Urinary bladder (tissue), 3 donors: ENCODE measurements at regions not wholly inside any gene's neighbourhood (a gene's known extent, or its start where the extent isn't known, plus 50 kb on each side); places are given as distances from the start of the nearest gene placed in this dataset.

ENCODE experiments used
- DNase-seq: peaks from one replicate; pipeline ENCODE4 v3.0.0-alpha.2; 2015; ENCODE audit errors: extremely low spot score
- H3K27ac ChIP-seq: one replicate; pipeline ENCODE4 v1.5.1; 2013; ENCODE audit warnings: low read depth, mild to moderate bottlenecking, moderate library complexity
- H3K36me3 ChIP-seq: one replicate; pipeline ENCODE4 v1.6.1; 2013; ENCODE audit warnings: mild to moderate bottlenecking, moderate library complexity; ENCODE audit not compliant: insufficient read depth
- H3K4me1 ChIP-seq: one replicate; pipeline ENCODE4 v1.6.1; 2013; ENCODE audit warnings: mild to moderate bottlenecking, moderate library complexity; ENCODE audit not compliant: insufficient read depth
- H3K4me3 ChIP-seq: one replicate; pipeline ENCODE4 v1.5.1; 2013; ENCODE audit warnings: low read depth, low read length
- whole genome bisulfite sequencing: extraction: QIAGEN DNeasy Blood & Tissue Kit; methylation state at CpG from one replicate; pipeline ENCODE4 v1.1.7; 2013; 5-methylcytosine and 5-hydroxymethylcytosine counted together
- donor health status: healthy with polysubstance abuse.
- donor health status: healthy.

GRCh38 chr4:23361453-23361852, 528.4 kb downstream of the PPARGC1A start:
- WGBS, result 93% methylated on average over 9 of the region's 9 CpGs
- no peak for DNase-seq
- Histone ChIP-seq H3K36me3 (no peaks in the 10 kb centered on the region), H3K27ac (no peak overlapping the region), H3K4me3 (no peak overlapping the region), H3K4me1 (no peaks in the 10 kb centered on the region)

DNA sequence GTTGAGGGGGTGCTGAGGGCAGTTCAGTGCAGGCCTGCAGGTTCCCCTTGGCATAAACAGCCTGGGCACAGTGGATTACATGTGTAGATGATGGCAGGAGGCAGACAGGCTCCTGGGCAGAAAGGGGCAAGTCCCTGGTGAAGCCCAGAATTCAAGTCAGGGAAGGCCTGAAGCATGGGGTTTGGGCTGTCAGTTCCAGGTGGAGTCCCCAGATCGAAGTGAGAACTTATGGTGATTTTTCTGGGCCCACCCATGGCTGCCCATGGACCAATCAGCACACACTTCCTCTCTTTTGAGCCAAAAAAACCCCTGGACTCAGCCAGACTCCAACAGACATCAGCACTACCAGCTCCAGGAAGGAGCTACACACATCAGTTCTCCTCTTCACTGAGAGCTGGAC, 529.1 kb downstream of the PPARGC1A start:
- Histone ChIP-seq H3K36me3 (no peaks in the 10 kb centered on the region), H3K27ac (no peak overlapping the region), H3K4me3 (no peak overlapping the region), H3K4me1 (no peaks in the 10 kb centered on the region)
- WGBS, result 70% methylated on average over 1 of the region's 1 CpG
- no peak for DNase-seq

DNA sequence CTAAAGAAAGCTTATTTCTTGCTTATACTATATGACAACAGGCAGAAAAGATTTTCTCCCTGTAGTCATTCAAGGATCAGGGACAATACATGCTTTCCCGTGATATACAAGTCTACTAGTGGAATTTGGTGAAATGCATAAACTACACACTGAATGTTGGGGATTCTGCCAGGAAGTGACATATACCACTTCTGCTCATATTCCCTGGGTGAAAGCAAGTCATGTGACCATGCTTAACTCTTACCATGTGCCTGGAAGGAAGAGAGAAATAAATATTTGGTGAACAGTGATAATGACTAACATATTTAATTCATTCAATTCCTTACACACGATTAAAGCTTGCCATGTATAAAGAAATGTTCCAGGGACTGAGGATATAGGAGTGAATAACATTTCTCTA, 534.6 kb downstream of the PPARGC1A start:
- Histone ChIP-seq H3K4me3 (no peak overlapping the region), H3K4me1 (no peaks in the 10 kb centered on the region), H3K27ac (no peak overlapping the region), H3K36me3 (no peaks in the 10 kb centered on the region)
- DNase-seq, result no peak
- 49% methylated on average over 2 of the region's 2 CpGs for WGBS

GRCh38 chr4:23353200-23353599, 536.6 kb downstream of the PPARGC1A start:
- Histone ChIP-seq H3K36me3 (no peaks in the 10 kb centered on the region), H3K4me1 (no peaks in the 10 kb centered on the region), H3K27ac (no peak overlapping the region), H3K4me3 (no peak overlapping the region)
- no peak for DNase-seq
- WGBS, result 77% methylated on average over 1 of the region's 1 CpG

- H3K4me3 ChIP-seq, result no peak overlapping the region
- H3K36me3 ChIP-seq, result no peaks in the 10 kb centered on the region
- 92% methylated on average over 2 of the region's 2 CpGs for WGBS
- H3K4me1 ChIP-seq, result no peaks in the 10 kb centered on the region
- no peak for DNase-seq
- no peak overlapping the region for H3K27ac ChIP-seq
Observed at GRCh38 chr4:23348789-23349498, 540.9 kb downstream of the PPARGC1A start.

DNA sequence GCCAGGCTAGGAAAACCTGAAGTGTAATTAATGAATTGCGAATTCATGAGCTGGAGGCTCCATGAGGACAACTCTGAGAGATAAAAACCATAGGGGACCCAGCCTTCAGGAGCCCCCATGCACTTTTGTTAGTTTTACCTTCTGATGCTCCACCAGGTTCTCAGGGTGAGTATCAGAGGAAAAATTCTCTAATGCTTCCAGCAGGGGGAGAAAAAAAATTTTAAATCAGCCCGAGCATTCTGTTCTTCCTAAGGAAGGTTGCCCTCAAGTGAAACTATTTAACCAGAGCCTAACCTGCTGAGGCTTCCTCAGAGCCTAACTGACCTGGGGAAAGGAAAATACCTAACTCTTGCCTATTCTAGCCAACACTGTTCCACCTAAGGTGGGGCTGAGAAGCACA, 552.6 kb downstream of the PPARGC1A start:
- Histone ChIP-seq H3K36me3 (no peaks in the 10 kb centered on the region), H3K27ac (no peak overlapping the region), H3K4me1 (no peaks in the 10 kb centered on the region), H3K4me3 (no peak overlapping the region)
- no peak for DNase-seq
- 51% methylated on average over 2 of the region's 2 CpGs for WGBS

DNA sequence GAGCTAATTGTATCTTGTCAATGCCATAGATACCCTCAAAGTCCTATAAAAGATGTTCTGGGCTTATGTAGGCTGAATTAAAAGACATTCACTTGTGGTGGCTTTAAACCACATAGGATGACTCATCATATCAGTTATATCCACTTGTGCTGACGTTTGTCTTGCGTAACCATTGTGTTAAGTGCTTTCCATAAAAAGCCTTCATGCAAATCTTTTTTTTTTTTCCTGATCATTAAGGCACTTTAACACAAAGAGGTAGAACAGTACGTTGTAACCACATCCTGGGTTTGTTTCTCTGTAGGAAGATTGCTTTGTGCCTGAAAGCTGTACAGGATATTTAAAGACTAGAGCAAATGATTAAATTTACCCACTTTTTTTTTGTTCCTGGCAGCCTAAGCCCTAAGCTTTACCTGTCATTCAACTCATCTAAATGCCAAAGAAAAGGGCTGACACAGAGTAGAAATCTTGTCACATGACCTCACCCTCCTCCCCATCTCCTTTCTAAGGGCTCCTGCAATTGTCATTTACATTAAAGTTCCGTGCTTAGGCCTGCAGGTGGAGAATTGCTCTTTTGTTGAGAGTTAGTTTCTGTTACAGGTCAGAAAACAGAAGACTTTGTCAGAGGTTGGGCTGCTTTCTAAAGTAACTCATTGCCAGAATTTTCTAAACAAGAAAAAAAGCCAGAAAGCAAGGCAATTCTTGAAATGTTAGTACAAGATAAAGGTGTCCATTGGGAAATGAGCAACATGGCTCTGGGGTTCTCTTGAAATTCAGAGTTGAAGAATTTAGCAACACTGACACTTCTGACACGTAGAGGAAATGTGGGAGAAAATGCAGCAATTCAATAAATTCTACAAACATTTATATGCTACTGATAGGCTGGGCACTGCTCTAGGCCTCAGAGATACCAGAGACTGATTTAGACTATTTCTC, 555.6 kb downstream of the PPARGC1A start:
- H3K4me3 ChIP-seq, result no peak overlapping the region
- no peaks in the 10 kb centered on the region for H3K36me3 ChIP-seq
- no peak overlapping the region for H3K27ac ChIP-seq
- no peak for DNase-seq
- no peaks in the 10 kb centered on the region for H3K4me1 ChIP-seq
- WGBS, result 35% methylated on average over 5 of the region's 5 CpGs

- no peaks in the 10 kb centered on the region for H3K36me3 ChIP-seq
- WGBS, result 83% methylated on average over 5 of the region's 5 CpGs
- H3K4me1 ChIP-seq, result no peaks in the 10 kb centered on the region
- no peak overlapping the region for H3K27ac ChIP-seq
- DNase-seq, result no peak
- H3K4me3 ChIP-seq, result no peak overlapping the region
Observed at GRCh38 chr4:23333556-23333945, 556.3 kb downstream of the PPARGC1A start.

DNA sequence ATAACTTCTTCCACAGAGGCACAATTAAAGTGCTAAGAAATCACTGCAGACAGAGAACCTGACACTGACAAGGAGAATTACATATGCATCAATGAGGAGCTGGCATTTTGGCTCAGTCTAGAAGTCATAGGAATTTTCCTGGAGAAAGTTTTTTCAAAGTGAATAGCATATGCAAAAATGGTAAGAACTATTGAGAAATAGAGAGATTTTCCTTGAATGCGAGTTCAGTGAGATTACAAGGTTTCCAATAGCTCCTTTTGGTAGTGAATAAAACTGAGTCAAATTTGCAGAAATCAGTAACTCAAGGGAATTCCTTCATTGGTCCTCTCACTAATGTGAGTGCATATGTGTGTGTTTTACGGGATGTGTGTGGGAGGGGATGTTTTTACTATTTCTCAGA, 557.5 kb downstream of the PPARGC1A start:
- 75% methylated on average over 2 of the region's 2 CpGs for WGBS
- Histone ChIP-seq H3K4me3 (no peak overlapping the region), H3K4me1 (no peaks in the 10 kb centered on the region), H3K36me3 (no peaks in the 10 kb centered on the region), H3K27ac (no peak overlapping the region)
- no peak for DNase-seq

GRCh38 chr4:23327120-23327519, 562.7 kb downstream of the PPARGC1A start:
- H3K36me3 ChIP-seq, result no peaks in the 10 kb centered on the region
- WGBS, result 92% methylated on average over 1 of the region's 1 CpG
- H3K4me3 ChIP-seq, result no peak overlapping the region
- no peak overlapping the region for H3K27ac ChIP-seq
- no peak for DNase-seq
- no peaks in the 10 kb centered on the region for H3K4me1 ChIP-seq

- WGBS, result 49% methylated on average over 3 of the region's 3 CpGs
- H3K4me3 ChIP-seq, result no peak overlapping the region
- no peaks in the 10 kb centered on the region for H3K4me1 ChIP-seq
- H3K36me3 ChIP-seq, result no peaks in the 10 kb centered on the region
- no peak for DNase-seq
- H3K27ac ChIP-seq, result no peak overlapping the region
Observed at GRCh38 chr4:23324021-23324690, 565.7 kb downstream of the PPARGC1A start.

GRCh38 chr4:23323436-23323835, 566.4 kb downstream of the PPARGC1A start:
- WGBS, result 89% methylated on average over 1 of the region's 1 CpG
- Histone ChIP-seq H3K36me3 (no peaks in the 10 kb centered on the region), H3K4me3 (no peak overlapping the region), H3K4me1 (no peaks in the 10 kb centered on the region), H3K27ac (no peak overlapping the region)
- no peak for DNase-seq

DNA sequence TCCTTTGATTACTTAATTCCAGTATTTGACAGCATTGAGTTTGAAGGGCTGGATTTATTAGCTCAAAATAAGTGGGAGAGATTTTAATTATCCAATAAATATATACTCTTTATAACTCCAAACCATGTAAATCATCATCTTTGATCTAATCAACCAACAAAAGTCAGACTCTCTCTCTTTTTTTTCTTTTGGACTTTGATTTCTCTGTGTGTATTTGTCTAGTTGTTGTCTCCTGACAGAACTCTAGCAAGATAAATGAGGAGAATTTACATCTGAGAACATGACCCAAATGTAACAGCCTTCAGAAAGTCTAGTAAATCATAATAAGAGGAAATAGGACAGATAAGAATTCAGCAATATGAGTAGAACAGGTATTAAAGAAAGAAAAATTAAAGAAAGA, 567.1 kb downstream of the PPARGC1A start:
- Histone ChIP-seq H3K4me1 (no peaks in the 10 kb centered on the region), H3K36me3 (no peaks in the 10 kb centered on the region), H3K4me3 (no peak overlapping the region), H3K27ac (no peak overlapping the region)
- no peak for DNase-seq
